Loucy (cell line): ENCODE measurements at regions not wholly inside any gene's neighbourhood (a gene's known extent, or its start where the extent isn't known, plus 50 kb on each side); places are given as distances from the start of the nearest gene placed in this dataset.

ENCODE experiments used
- H2AFZ ChIP-seq: fragments of 200-600 bp; sonication (generic); 2 replicates; pipeline ENCODE4 v1.6.0; 2016; ENCODE audit warnings: antibody characterized with exemption, mild to moderate bottlenecking, low read length, moderate library complexity
- H3F3A ChIP-seq: fragments of 200-600 bp; 2 replicates; pipeline ENCODE4 v1.6.0; 2016; ENCODE audit warnings: antibody characterized with exemption, low read depth, mild to moderate bottlenecking
- H3K27me3 ChIP-seq: fragments of 200-600 bp; sonication (generic); 2 replicates; pipeline ENCODE4 v1.6.1; 2014; ENCODE audit warnings: low read length, mild to moderate bottlenecking; ENCODE audit not compliant: insufficient read depth, poor library complexity, severe bottlenecking
- H3K36me3 ChIP-seq: fragments of 200-600 bp; sonication (generic); 2 replicates; pipeline ENCODE4 v1.6.1; 2016; ENCODE audit warnings: low read length; ENCODE audit not compliant: insufficient read depth
- H3K4me1 ChIP-seq: fragments of 200-600 bp; sonication (generic); 2 replicates; pipeline ENCODE4 v1.5.1; 2014; ENCODE audit warnings: low read length, mild to moderate bottlenecking; ENCODE audit not compliant: insufficient read depth, poor library complexity, severe bottlenecking
- H3K4me2 ChIP-seq: fragments of 200-600 bp; sonication (generic); 2 replicates; pipeline ENCODE4 v1.6.0; 2014; ENCODE audit warnings: antibody characterized with exemption, low read length, low read depth, mild to moderate bottlenecking; ENCODE audit not compliant: poor library complexity, severe bottlenecking
- H3K4me3 ChIP-seq: fragments of 200-600 bp; sonication (generic); 2 replicates; pipeline ENCODE4 v1.5.1; 2014; ENCODE audit warnings: low read length, mild to moderate bottlenecking, mixed read lengths; ENCODE audit not compliant: poor library complexity, severe bottlenecking
- H3K79me2 ChIP-seq: fragments of 200-600 bp; sonication (generic); 2 replicates; pipeline ENCODE4 v1.6.1; 2014; ENCODE audit warnings: low read length; ENCODE audit not compliant: insufficient read depth
- H3K9ac ChIP-seq: fragments of 200-600 bp; sonication (generic); 2 replicates; pipeline ENCODE4 v1.6.0; 2014; ENCODE audit warnings: mild to moderate bottlenecking, low read depth, low read length, moderate library complexity; ENCODE audit not compliant: poor library complexity, severe bottlenecking
- H3K9me2 ChIP-seq: fragments of 200-600 bp; sonication (generic); replicated peaks from 2 replicates; pipeline ENCODE4 v1.6.1; 2016; ENCODE audit warnings: low read depth, low read length, mixed read lengths
- H3K9me3 ChIP-seq: fragments of 200-600 bp; sonication (generic); 2 replicates; pipeline ENCODE4 v1.6.1; 2014; ENCODE audit warnings: mild to moderate bottlenecking, antibody characterized with exemption, low read length, low read depth; ENCODE audit not compliant: insufficient read depth
- H4K20me1 ChIP-seq: fragments of 200-600 bp; sonication (generic); 2 replicates; pipeline ENCODE4 v1.6.0; 2014; ENCODE audit warnings: antibody characterized with exemption, low read length, mild to moderate bottlenecking; ENCODE audit not compliant: insufficient read depth, poor library complexity, severe bottlenecking
- EZH2phosphoT487 ChIP-seq: fragments of 200-600 bp; IDR thresholded peaks from 2 replicates; pipeline ENCODE4 v1.6.1; 2018; ENCODE audit warnings: antibody characterized with exemption, mild to moderate bottlenecking, moderate library complexity, borderline replicate concordance
- TF ChIP-seq, protein P1 (sequence below): fragments of 200-600 bp; sonication (generic); conservative IDR thresholded peaks from 2 replicates; pipeline ENCODE4 v1.5.1; 2014; ENCODE audit warnings: mild to moderate bottlenecking, antibody characterized with exemption, low read length

DNA sequence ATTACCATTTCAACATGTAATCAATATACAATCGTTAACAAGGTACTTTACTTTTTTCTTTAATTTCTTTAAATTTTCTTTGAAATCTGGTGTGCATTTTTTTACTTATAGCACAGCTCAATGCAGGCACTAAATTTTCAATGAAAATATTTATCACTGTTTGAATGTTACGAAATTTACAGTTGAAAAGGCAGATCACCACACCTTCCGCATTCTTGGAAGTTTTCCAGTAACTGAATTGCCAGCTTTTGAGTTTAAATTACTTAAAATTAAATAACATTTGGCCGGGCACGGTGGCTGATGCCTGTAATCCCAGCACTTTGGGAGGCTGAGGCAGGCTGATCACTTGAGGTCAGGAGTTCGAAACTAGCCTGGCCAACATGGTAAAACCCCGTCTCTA is 309.9 kb downstream of the BMP7 start:
- Histone ChIP-seq H3K9me3 (no peaks in the 10 kb centered on the region), H3K79me2 (no peaks in the 10 kb centered on the region), H3K9me2 (no peaks in the 10 kb centered on the region), H4K20me1 (no peaks in the 10 kb centered on the region), H2AFZ (no peak overlapping the region), H3K4me1 (no peaks in the 10 kb centered on the region), H3K4me2 (no peak overlapping the region), H3F3A (no peaks in the 10 kb centered on the region), H3K36me3 (no peaks in the 10 kb centered on the region), H3K4me3 (no peak overlapping the region), H3K27me3 (no peaks in the 10 kb centered on the region), H3K9ac (no peak overlapping the region)
- no peak for TF ChIP-seq EZH2phosphoT487
- TF ChIP-seq, protein P1, sequence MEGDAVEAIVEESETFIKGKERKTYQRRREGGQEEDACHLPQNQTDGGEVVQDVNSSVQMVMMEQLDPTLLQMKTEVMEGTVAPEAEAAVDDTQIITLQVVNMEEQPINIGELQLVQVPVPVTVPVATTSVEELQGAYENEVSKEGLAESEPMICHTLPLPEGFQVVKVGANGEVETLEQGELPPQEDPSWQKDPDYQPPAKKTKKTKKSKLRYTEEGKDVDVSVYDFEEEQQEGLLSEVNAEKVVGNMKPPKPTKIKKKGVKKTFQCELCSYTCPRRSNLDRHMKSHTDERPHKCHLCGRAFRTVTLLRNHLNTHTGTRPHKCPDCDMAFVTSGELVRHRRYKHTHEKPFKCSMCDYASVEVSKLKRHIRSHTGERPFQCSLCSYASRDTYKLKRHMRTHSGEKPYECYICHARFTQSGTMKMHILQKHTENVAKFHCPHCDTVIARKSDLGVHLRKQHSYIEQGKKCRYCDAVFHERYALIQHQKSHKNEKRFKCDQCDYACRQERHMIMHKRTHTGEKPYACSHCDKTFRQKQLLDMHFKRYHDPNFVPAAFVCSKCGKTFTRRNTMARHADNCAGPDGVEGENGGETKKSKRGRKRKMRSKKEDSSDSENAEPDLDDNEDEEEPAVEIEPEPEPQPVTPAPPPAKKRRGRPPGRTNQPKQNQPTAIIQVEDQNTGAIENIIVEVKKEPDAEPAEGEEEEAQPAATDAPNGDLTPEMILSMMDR: no peak

DNA sequence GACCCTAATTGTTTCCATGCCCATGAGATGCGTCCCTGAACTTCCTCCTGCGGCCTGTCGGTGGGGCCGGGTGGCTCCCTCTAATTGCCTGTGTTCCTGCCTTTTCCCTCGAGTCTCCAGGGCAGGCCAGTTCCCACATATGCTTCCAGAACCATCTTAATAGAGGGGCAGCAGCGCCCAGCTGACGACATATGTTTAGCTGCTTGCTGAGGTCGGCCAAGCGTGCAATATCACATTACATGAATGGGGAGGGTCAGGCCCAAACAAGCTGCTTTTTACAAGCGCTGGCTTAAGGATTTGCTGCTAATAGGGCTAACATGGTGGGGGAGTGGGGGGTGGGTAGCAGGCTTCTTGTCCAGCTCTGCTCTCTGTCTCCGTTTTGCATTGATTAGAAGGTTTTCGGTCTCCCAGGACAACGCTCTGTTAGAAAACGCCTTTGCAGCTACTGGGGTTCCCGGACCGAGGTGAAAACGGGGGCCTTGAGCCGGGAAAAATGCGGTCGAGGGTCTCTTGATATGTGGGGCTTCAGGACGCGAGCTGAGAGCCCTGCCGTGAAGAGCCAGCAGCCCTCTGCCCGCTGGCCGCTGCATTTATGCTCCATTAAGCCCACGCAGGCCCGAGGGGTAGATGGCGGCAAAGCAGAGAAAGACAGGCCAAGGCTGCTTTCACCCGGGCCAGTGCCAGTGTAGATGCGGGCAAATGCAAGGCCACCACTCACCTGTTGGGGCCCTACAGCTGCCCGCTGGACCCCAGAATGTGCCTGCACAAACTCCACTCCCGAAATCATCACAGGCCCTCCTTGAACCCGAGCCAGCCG is 308.5 kb downstream of the BMP7 start:
- Histone ChIP-seq H3K4me1 (no peaks in the 10 kb centered on the region), H3K4me3 (no peak overlapping the region), H3K9me2 (no peaks in the 10 kb centered on the region), H3K9me3 (no peaks in the 10 kb centered on the region), H3K4me2 (no peak overlapping the region), H3F3A (no peaks in the 10 kb centered on the region), H3K27me3 (no peaks in the 10 kb centered on the region), H4K20me1 (no peaks in the 10 kb centered on the region), H3K36me3 (no peaks in the 10 kb centered on the region), H3K9ac (no peak overlapping the region), H2AFZ (no peak overlapping the region; the same call in 1 of the 2 replicates), H3K79me2 (no peaks in the 10 kb centered on the region)
- TF ChIP-seq EZH2phosphoT487: no peak
- TF ChIP-seq, protein P1: no peak

DNA sequence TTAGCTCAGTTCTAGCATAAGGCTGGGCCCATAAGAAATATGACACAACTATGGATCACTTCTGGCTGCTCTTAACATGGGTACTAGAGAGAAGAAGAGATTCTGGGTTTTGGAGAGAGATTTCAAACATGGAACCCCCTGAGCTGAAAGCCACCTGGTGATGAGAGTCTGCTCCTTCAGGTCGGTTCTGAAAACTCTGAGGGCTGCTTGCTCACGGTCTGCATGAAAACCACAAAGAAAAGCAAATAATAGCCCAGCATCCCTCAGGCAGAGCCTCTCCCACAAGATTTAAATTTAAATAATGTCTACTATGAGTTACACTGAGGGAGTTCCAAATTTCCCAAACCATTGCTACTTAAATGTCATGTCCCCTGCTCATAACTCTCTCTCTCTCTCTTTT is 301.5 kb downstream of the BMP7 start:
- no peaks in the 10 kb centered on the region for H3K4me1 ChIP-seq
- H3K9me3 ChIP-seq: no peaks in the 10 kb centered on the region
- no peaks in the 10 kb centered on the region for H3K9me2 ChIP-seq
- no peak for TF ChIP-seq EZH2phosphoT487
- TF ChIP-seq, protein P1: no peak
- H4K20me1 ChIP-seq: no peaks in the 10 kb centered on the region
- no peak overlapping the region for H3K4me3 ChIP-seq
- H3K9ac ChIP-seq: no peak overlapping the region
- H3K36me3 ChIP-seq: no peaks in the 10 kb centered on the region
- H3F3A ChIP-seq: no peaks in the 10 kb centered on the region
- no peaks in the 10 kb centered on the region for H3K27me3 ChIP-seq
- no peak overlapping the region for H2AFZ ChIP-seq
- no peaks in the 10 kb centered on the region for H3K79me2 ChIP-seq
- no peak overlapping the region for H3K4me2 ChIP-seq
